ENCODE measurements at regions not wholly inside any gene's neighbourhood (a gene's known extent, or its start where the extent isn't known, plus 50 kb on each side); places are given as distances from the start of the nearest gene placed in this dataset.

GRCh38 chr12:111107392-111108178, 187.2 kb upstream of the MYL2 start:
- in situ Hi-C loops (cut with MboI; ENCODE audit: low pct_unique_long_range_greater_than_20kb, low sequenced_read_pairs, unreplicated experiment): no loop called here
- no peak for DNase-seq (ENCODE audit: low spot score)
- no peak for TF ChIP-seq CTCF (IDR thresholded peaks at IDR 0.05; ENCODE audit: extremely low read depth, insufficient read depth, missing control alignments)

- DNase-seq (ENCODE audit: low spot score): no peak
- no peak for TF ChIP-seq CTCF (IDR thresholded peaks at IDR 0.05; ENCODE audit: extremely low read depth, insufficient read depth, missing control alignments)
- in situ Hi-C loops (cut with MboI; ENCODE audit: low pct_unique_long_range_greater_than_20kb, low sequenced_read_pairs, unreplicated experiment): no loop called here
These were observed 184.9 kb upstream of the MYL2 start for GRCh38 chr12:111105294-111105693.

- in situ Hi-C loops (cut with MboI; ENCODE audit: low pct_unique_long_range_greater_than_20kb, low sequenced_read_pairs, unreplicated experiment): no loop called here
- no peak for DNase-seq (ENCODE audit: low spot score)
- no peak for TF ChIP-seq CTCF (IDR thresholded peaks at IDR 0.05; ENCODE audit: extremely low read depth, insufficient read depth, missing control alignments)
These were observed 183.2 kb upstream of the MYL2 start for GRCh38 chr12:111103583-111103982.

- in situ Hi-C loops (cut with MboI; ENCODE audit: low pct_unique_long_range_greater_than_20kb, low sequenced_read_pairs, unreplicated experiment): no loop called here
- DNase-seq (ENCODE audit: low spot score): no peak
- TF ChIP-seq CTCF (IDR thresholded peaks at IDR 0.05; ENCODE audit: extremely low read depth, insufficient read depth, missing control alignments): no peak
These were observed 181.8 kb upstream of the MYL2 start for GRCh38 chr12:111102102-111102739.

GRCh38 chr12:111101003-111101402, 180.6 kb upstream of the MYL2 start:
- in situ Hi-C loops (cut with MboI; ENCODE audit: low pct_unique_long_range_greater_than_20kb, low sequenced_read_pairs, unreplicated experiment): no loop called here
- DNase-seq (ENCODE audit: low spot score): no peak
- no peak for TF ChIP-seq CTCF (IDR thresholded peaks at IDR 0.05; ENCODE audit: extremely low read depth, insufficient read depth, missing control alignments)

GRCh38 chr12:111100554-111100953, 180.2 kb upstream of the MYL2 start:
- no peak for TF ChIP-seq CTCF (IDR thresholded peaks at IDR 0.05; ENCODE audit: extremely low read depth, insufficient read depth, missing control alignments)
- no peak for DNase-seq (ENCODE audit: low spot score)
- in situ Hi-C loops (cut with MboI; ENCODE audit: low pct_unique_long_range_greater_than_20kb, low sequenced_read_pairs, unreplicated experiment): no loop called here
